PC-3 (cell line): ENCODE measurements at regions not wholly inside any gene's neighbourhood (a gene's known extent, or its start where the extent isn't known, plus 50 kb on each side); places are given as distances from the start of the nearest gene placed in this dataset.

Experiments used
- EZH2 ChIP-seq: fragments of 300-600 bp; sonication (generic); IDR thresholded peaks from one replicate; pipeline ENCODE4 v1.6.1; 2017; ENCODE audit warnings: antibody characterized with exemption, mild to moderate bottlenecking, low read length; ENCODE audit not compliant: unreplicated experiment
- TF ChIP-seq, protein P1 (sequence below): fragments of 300-600 bp; sonication (generic); conservative IDR thresholded peaks from 2 replicates; pipeline ENCODE4 v1.5.1; 2017; ENCODE audit warnings: antibody characterized with exemption, low read depth, mild to moderate bottlenecking, low read length

DNA sequence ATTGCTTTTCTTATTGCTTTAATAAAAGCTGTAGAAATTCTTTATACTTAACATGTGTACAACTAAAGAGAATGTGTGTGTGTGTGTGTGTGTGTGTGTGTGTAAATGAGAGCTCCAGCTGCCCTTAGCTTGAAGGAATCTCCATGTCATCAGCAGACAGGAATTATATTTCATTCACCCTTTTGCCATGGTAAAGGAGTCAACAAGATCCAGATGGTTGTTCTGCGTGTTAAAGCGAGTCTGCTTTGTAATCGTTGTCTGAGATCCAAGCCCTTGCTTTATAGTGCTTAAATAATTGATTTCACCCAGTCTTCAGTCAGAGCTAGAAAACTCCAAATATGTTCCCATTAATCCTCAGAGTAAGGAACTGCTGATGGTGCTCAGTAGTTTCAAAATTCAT is 285.5 kb downstream of the PDGFC start:
- TF ChIP-seq, protein P1, sequence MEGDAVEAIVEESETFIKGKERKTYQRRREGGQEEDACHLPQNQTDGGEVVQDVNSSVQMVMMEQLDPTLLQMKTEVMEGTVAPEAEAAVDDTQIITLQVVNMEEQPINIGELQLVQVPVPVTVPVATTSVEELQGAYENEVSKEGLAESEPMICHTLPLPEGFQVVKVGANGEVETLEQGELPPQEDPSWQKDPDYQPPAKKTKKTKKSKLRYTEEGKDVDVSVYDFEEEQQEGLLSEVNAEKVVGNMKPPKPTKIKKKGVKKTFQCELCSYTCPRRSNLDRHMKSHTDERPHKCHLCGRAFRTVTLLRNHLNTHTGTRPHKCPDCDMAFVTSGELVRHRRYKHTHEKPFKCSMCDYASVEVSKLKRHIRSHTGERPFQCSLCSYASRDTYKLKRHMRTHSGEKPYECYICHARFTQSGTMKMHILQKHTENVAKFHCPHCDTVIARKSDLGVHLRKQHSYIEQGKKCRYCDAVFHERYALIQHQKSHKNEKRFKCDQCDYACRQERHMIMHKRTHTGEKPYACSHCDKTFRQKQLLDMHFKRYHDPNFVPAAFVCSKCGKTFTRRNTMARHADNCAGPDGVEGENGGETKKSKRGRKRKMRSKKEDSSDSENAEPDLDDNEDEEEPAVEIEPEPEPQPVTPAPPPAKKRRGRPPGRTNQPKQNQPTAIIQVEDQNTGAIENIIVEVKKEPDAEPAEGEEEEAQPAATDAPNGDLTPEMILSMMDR: no peak
- TF ChIP-seq EZH2: no peak
